ENCODE measurements at regions not wholly inside any gene's neighbourhood (a gene's known extent, or its start where the extent isn't known, plus 50 kb on each side); places are given as distances from the start of the nearest gene placed in this dataset.

- Histone ChIP-seq H3K4me1 (ENCODE audit: insufficient read depth, insufficient read length) (no peaks in the 10 kb centered on the region), H3K9ac (ENCODE audit: insufficient read length, low read depth) (peak overlapping the region; percentile 36)
- DNase-seq (ENCODE audit: low read depth, low spot score), result no peak
These were observed 199.9 kb downstream of the LACC1 start for GRCh38 chr13:44079413-44080205.

GRCh38 chr13:44084146-44084545 is 204.4 kb downstream of the LACC1 start:
- Histone ChIP-seq H3K9me3 (ENCODE audit: insufficient read depth, low read length) (peaks cover 3% of the 10 kb centered on the region; the same call in 1 of the 2 replicates), H3K4me1 (ENCODE audit: insufficient read depth, insufficient read length) (no peaks in the 10 kb centered on the region), H3K36me3 (ENCODE audit: insufficient read depth, insufficient read length, low read length) (no peaks in the 10 kb centered on the region), H3K27me3 (ENCODE audit: insufficient read depth, insufficient read length) (no peaks in the 10 kb centered on the region), H3K9ac (ENCODE audit: insufficient read length, low read depth) (no peak overlapping the region), H3K4me3 (ENCODE audit: insufficient read length, low read depth) (no peak overlapping the region)
- no peak for DNase-seq (ENCODE audit: low read depth, low spot score)
- TF ChIP-seq SUZ12 (IDR thresholded peaks at IDR 0.05; ENCODE audit: extremely low read depth, insufficient read depth, insufficient read length), result no peak
- TF ChIP-seq ZNF274 (IDR thresholded peaks at IDR 0.05; ENCODE audit: low read depth, low read length), result no peak
- TF ChIP-seq YY1 (IDR thresholded peaks at IDR 0.05; ENCODE audit: insufficient read depth, insufficient read length), result no peak

More at GRCh38 chr13:44079413-44080205, 199.9 kb downstream of the LACC1 start:
- peaks cover 3% of the 10 kb centered on the region; the same call in 1 of the 2 replicates for H3K9me3 ChIP-seq (ENCODE audit: insufficient read depth, low read length)
- H3K27me3 ChIP-seq (ENCODE audit: insufficient read depth, insufficient read length), result no peaks in the 10 kb centered on the region
- TF ChIP-seq YY1 (IDR thresholded peaks at IDR 0.05; ENCODE audit: insufficient read depth, insufficient read length), result no peak
- no peak for TF ChIP-seq SUZ12 (IDR thresholded peaks at IDR 0.05; ENCODE audit: extremely low read depth, insufficient read depth, insufficient read length)
- no peak for TF ChIP-seq ZNF274 (IDR thresholded peaks at IDR 0.05; ENCODE audit: low read depth, low read length)
- H3K4me3 ChIP-seq (ENCODE audit: insufficient read length, low read depth), result no peak overlapping the region
- H3K36me3 ChIP-seq (ENCODE audit: insufficient read depth, insufficient read length, low read length), result no peaks in the 10 kb centered on the region

DNA sequence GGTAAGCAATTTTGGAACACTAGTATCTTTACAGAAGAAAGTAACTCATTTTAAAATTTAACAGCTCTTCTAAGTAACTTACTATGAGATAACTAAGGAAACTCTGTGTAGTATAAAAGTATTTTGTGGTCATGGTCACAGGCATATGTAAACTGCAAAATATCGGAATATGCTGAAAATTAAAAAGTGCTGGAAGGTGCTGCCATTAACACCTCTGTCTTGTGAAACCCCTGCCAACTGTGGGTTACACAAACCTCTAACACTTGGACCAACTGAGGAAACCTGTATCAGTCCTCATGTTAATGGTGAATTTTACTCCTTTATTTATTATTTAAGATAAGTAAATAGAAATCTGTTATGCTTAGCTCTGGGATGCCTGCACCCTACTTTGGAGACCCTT is 206.7 kb downstream of the LACC1 start:
- peaks cover 7% of the 10 kb centered on the region for H3K9me3 ChIP-seq (ENCODE audit: insufficient read depth, low read length)
- no peaks in the 10 kb centered on the region for H3K36me3 ChIP-seq (ENCODE audit: insufficient read depth, insufficient read length, low read length)
- no peak overlapping the region for H3K9ac ChIP-seq (ENCODE audit: insufficient read length, low read depth)
- no peak for TF ChIP-seq SUZ12 (IDR thresholded peaks at IDR 0.05; ENCODE audit: extremely low read depth, insufficient read depth, insufficient read length)
- TF ChIP-seq YY1 (IDR thresholded peaks at IDR 0.05; ENCODE audit: insufficient read depth, insufficient read length), result no peak
- TF ChIP-seq ZNF274 (IDR thresholded peaks at IDR 0.05; ENCODE audit: low read depth, low read length), result no peak
- no peak overlapping the region for H3K4me3 ChIP-seq (ENCODE audit: insufficient read length, low read depth)
- no peaks in the 10 kb centered on the region for H3K27me3 ChIP-seq (ENCODE audit: insufficient read depth, insufficient read length)
- H3K4me1 ChIP-seq (ENCODE audit: insufficient read depth, insufficient read length), result no peaks in the 10 kb centered on the region
- no peak for DNase-seq (ENCODE audit: low read depth, low spot score)

DNA sequence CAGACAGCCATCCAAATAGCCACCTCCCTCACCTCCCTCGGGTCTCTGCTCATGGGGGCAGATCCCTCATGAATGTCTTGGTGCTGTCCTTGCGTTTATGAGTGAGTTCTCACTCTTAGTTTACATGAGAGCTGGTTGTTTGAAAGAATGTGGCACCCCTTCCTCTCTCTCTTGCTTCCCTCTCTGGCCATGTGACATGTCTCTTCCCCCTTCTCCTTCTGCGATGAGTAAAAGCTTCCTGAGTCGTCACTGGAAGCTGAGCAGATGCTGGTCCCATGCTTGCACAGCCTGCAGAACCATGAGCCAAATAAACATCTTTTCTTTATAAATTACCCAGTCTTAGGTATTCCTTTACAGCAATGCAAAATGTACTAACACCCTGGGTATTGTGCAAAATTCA is 208.7 kb downstream of the LACC1 start:
- H3K36me3 ChIP-seq (ENCODE audit: insufficient read depth, insufficient read length, low read length), result no peaks in the 10 kb centered on the region
- no peaks in the 10 kb centered on the region for H3K27me3 ChIP-seq (ENCODE audit: insufficient read depth, insufficient read length)
- no peak overlapping the region for H3K9ac ChIP-seq (ENCODE audit: insufficient read length, low read depth)
- H3K9me3 ChIP-seq (ENCODE audit: insufficient read depth, low read length), result peaks cover 7% of the 10 kb centered on the region
- no peak for DNase-seq (ENCODE audit: low read depth, low spot score)
- no peaks in the 10 kb centered on the region for H3K4me1 ChIP-seq (ENCODE audit: insufficient read depth, insufficient read length)
- TF ChIP-seq SUZ12 (IDR thresholded peaks at IDR 0.05; ENCODE audit: extremely low read depth, insufficient read depth, insufficient read length), result no peak
- TF ChIP-seq ZNF274 (IDR thresholded peaks at IDR 0.05; ENCODE audit: low read depth, low read length), result no peak
- TF ChIP-seq YY1 (IDR thresholded peaks at IDR 0.05; ENCODE audit: insufficient read depth, insufficient read length), result no peak
- H3K4me3 ChIP-seq (ENCODE audit: insufficient read length, low read depth), result no peak overlapping the region

DNA sequence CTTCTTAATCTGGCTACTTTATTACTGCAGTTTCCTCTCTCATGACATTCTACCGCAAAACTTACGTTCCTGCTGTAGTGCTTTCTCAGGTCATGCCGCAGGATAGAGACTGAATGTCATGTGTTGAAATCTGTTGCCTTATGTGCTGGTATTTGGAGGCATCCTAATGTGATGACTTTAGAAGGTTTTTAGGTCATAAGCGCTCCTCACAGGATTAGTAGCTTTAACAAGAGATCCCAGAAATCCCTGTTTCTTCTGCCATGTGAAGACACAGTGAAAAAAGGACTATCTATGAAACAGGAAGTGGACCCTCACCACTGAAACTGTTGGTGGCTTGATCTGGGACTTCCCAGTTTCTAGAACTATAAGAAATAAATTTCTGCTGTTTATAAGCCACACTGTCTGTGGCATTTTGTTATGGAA is 209.3 kb downstream of the LACC1 start:
- peaks cover 7% of the 10 kb centered on the region for H3K9me3 ChIP-seq (ENCODE audit: insufficient read depth, low read length)
- H3K27me3 ChIP-seq (ENCODE audit: insufficient read depth, insufficient read length), result no peaks in the 10 kb centered on the region
- no peak overlapping the region for H3K9ac ChIP-seq (ENCODE audit: insufficient read length, low read depth)
- TF ChIP-seq ZNF274 (IDR thresholded peaks at IDR 0.05; ENCODE audit: low read depth, low read length) (no peak), YY1 (IDR thresholded peaks at IDR 0.05; ENCODE audit: insufficient read depth, insufficient read length) (no peak), SUZ12 (IDR thresholded peaks at IDR 0.05; ENCODE audit: extremely low read depth, insufficient read depth, insufficient read length) (no peak)
- H3K4me1 ChIP-seq (ENCODE audit: insufficient read depth, insufficient read length), result no peaks in the 10 kb centered on the region
- H3K4me3 ChIP-seq (ENCODE audit: insufficient read length, low read depth), result no peak overlapping the region
- no peaks in the 10 kb centered on the region for H3K36me3 ChIP-seq (ENCODE audit: insufficient read depth, insufficient read length, low read length)
- DNase-seq (ENCODE audit: low read depth, low spot score), result no peak

DNA sequence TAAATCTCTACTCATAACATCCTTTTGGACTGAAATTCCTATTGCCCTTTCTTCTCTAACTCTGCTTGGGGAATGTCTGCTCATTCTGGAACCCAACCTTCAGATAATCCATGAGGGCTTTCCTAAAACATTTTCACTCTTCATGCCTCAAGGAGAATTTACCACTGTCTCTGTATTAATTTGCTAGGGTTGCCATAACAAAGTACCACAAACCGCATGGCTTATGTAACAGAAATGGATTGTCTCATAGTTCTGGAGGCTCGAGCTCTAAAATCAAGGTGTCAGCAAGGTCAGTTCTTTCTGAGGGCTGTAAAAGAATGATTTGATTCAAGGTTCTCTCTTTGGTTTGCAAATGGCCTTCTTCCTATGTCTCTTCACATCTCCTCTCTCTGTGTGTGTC is 209.7 kb downstream of the LACC1 start:
- no peaks in the 10 kb centered on the region for H3K4me1 ChIP-seq (ENCODE audit: insufficient read depth, insufficient read length)
- no peak for DNase-seq (ENCODE audit: low read depth, low spot score)

DNA sequence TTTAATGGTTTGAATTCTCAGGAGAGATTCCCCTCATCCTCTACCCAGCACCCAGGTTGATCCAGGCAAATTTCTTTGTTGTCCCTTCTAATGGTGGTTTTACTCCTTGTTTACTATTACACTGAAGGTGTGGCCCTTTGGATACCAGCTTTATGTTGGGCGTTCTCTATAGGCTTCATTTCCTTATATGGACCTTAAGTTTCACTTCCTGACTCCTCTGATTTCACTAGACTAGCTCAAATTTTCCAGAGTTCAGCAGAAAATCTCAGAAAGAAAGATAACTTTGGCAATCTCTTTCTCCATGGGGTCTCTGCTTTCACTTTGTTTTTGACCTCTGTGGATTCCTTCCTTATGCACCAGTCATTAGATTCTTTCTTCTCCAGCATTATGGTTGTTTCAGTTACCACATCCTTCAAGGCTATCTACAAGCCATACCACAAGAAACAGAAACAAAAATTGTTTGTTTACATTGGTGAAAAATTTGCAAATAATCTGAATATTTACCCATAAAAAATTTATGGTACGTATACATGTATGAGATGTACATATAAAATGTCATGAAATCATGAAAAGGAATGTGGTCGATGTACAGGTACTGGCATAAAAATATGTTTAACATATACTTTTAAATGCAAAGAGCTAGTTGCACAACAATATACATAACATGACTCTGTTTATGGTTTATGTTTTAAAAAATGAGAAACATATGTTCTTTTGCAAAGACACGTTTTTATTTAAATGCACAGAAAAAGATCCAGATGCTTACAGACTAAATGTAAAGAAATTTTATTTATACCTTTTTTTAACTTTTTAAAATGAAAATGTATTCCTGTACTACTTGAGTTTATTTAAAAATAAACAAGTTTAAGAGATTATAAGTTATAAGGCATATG is 212.6 kb downstream of the LACC1 start:
- Histone ChIP-seq H3K36me3 (ENCODE audit: insufficient read depth, insufficient read length, low read length) (no peaks in the 10 kb centered on the region), H3K9me3 (ENCODE audit: insufficient read depth, low read length) (peaks cover 7% of the 10 kb centered on the region), H3K4me1 (ENCODE audit: insufficient read depth, insufficient read length) (no peaks in the 10 kb centered on the region), H3K27me3 (ENCODE audit: insufficient read depth, insufficient read length) (no peaks in the 10 kb centered on the region), H3K9ac (ENCODE audit: insufficient read length, low read depth) (no peak overlapping the region), H3K4me3 (ENCODE audit: insufficient read length, low read depth) (no peak overlapping the region)
- no peak for DNase-seq (ENCODE audit: low read depth, low spot score)
- TF ChIP-seq SUZ12 (IDR thresholded peaks at IDR 0.05; ENCODE audit: extremely low read depth, insufficient read depth, insufficient read length), result no peak
- no peak for TF ChIP-seq YY1 (IDR thresholded peaks at IDR 0.05; ENCODE audit: insufficient read depth, insufficient read length)
- TF ChIP-seq ZNF274 (IDR thresholded peaks at IDR 0.05; ENCODE audit: low read depth, low read length), result no peak

More for the DNA sequence above, 209.7 kb downstream of the LACC1 start:
- TF ChIP-seq YY1 (IDR thresholded peaks at IDR 0.05; ENCODE audit: insufficient read depth, insufficient read length) (no peak), ZNF274 (IDR thresholded peaks at IDR 0.05; ENCODE audit: low read depth, low read length) (no peak), SUZ12 (IDR thresholded peaks at IDR 0.05; ENCODE audit: extremely low read depth, insufficient read depth, insufficient read length) (no peak)
- Histone ChIP-seq H3K4me3 (ENCODE audit: insufficient read length, low read depth) (no peak overlapping the region), H3K9ac (ENCODE audit: insufficient read length, low read depth) (no peak overlapping the region), H3K27me3 (ENCODE audit: insufficient read depth, insufficient read length) (no peaks in the 10 kb centered on the region), H3K36me3 (ENCODE audit: insufficient read depth, insufficient read length, low read length) (no peaks in the 10 kb centered on the region), H3K9me3 (ENCODE audit: insufficient read depth, low read length) (peaks cover 7% of the 10 kb centered on the region)
